ENCODE measurements at regions not wholly inside any gene's neighbourhood (a gene's known extent, or its start where the extent isn't known, plus 50 kb on each side); places are given as distances from the start of the nearest gene placed in this dataset.

GRCh38 chr6:15980801-15981200 lies 148.1 kb upstream of the MYLIP start:
- no peak for TF ChIP-seq BHLHE40 (IDR thresholded peaks at IDR 0.05; ENCODE audit: borderline replicate concordance)
- no peak for TF ChIP-seq ELF4 (IDR thresholded peaks at IDR 0.05)
- TF ChIP-seq FOXA1 (IDR thresholded peaks at IDR 0.05) = no peak
- no peak for TF ChIP-seq ARNT (IDR thresholded peaks at IDR 0.05)
- TF ChIP-seq FOXM1 (IDR thresholded peaks at IDR 0.05; ENCODE audit: borderline replicate concordance) = no peak
- TF ChIP-seq TARDBP (IDR thresholded peaks at IDR 0.05) = no peak
- no peak for TF ChIP-seq SP1 (IDR thresholded peaks at IDR 0.05)
- no peak for TF ChIP-seq L3MBTL2 (conservative IDR thresholded peaks at IDR 0.05)
- TF ChIP-seq ZNF384 (IDR thresholded peaks at IDR 0.05) = no peak
- no peak for TF ChIP-seq FOXK2 (IDR thresholded peaks at IDR 0.05)
- TF ChIP-seq SUZ12 (IDR thresholded peaks at IDR 0.05) = no peak

Measured in HEK293T (cell line).